Stomach (tissue), 8 donors: ENCODE measurements at regions not wholly inside any gene's neighbourhood (a gene's known extent, or its start where the extent isn't known, plus 50 kb on each side); places are given as distances from the start of the nearest gene placed in this dataset.

Experiments
- DNase-seq, 2 donors: peaks; one replicate each; pipeline versions ENCODE4 v3.0.0 to v3.0.0-alpha.2; 2013 to 2019
- H3K27ac ChIP-seq, 5 donors: fragments of 200-600 bp in 4 of 5; sonication (generic) in 4 of 5; one replicate each; pipeline ENCODE4 v1.5.1; 2013 to 2019; ENCODE audit warnings: mild to moderate bottlenecking in 1 of 5, moderate library complexity in 1 of 5
- H3K27me3 ChIP-seq, 3 donors: fragments of 200-600 bp; sonication (generic); one replicate each; pipeline ENCODE4 v1.5.1; 2017 to 2019; ENCODE audit warnings: mixed run types in 1 of 3
- H3K36me3 ChIP-seq, 4 donors: fragments of 200-600 bp; sonication (generic); 1 replicate in 3 of 4; 2 replicates in 1 of 4; pipeline ENCODE4 v1.5.1; 2016 to 2019
- H3K4me1 ChIP-seq, 4 donors: fragments of 200-600 bp; sonication (generic); one replicate each; pipeline ENCODE4 v1.5.1; 2016 to 2019
- H3K4me3 ChIP-seq, 4 donors: fragments of 200-600 bp; sonication (generic) in 3 of 4; one replicate each; pipeline ENCODE4 v1.5.1; 2016 to 2019; ENCODE audit warnings: mild to moderate bottlenecking in 1 of 4
- H3K9me3 ChIP-seq, 4 donors: fragments of 200-600 bp; sonication (generic); one replicate each; pipeline ENCODE4 v1.5.1; 2016 to 2019
- CTCF ChIP-seq, 7 experiments: fragments of 450-650 bp in 4 of 7; fragments of 200-600 bp in 3 of 7; sonication (generic) in 3 of 7; IDR thresholded peaks; one replicate each; pipeline ENCODE4 v1.5.1; 2016 to 2019; ENCODE audit warnings: antibody characterized with exemption in 7 of 7, control low read depth in 2 of 7, mild to moderate bottlenecking in 1 of 7
- EP300 ChIP-seq: sonication (generic); formaldehyde crosslinking; IDR thresholded peaks from one replicate; pipeline ENCODE4 v1.6.1; 2017; ENCODE audit warnings: antibody characterized with exemption
- POLR2A ChIP-seq, 4 donors: fragments of 450-650 bp; IDR thresholded peaks; one replicate each; pipeline ENCODE4 v1.6.1; 2016; ENCODE audit warnings: antibody characterized with exemption in 4 of 4, control low read depth in 2 of 4, mild to moderate bottlenecking in 1 of 4, moderate library complexity in 1 of 4
- POLR2AphosphoS5 ChIP-seq, 3 donors: sonication (generic); formaldehyde crosslinking; IDR thresholded peaks; one replicate each; pipeline ENCODE4 v1.6.1; 2016; ENCODE audit warnings: antibody characterized with exemption in 3 of 3
- WGBS, 5 donors: extraction: QIAGEN DNeasy Blood & Tissue Kit in 3 of 5; methylation state at CpG; one replicate each; pipeline versions ENCODE4 v1.1.5 to v1.1.7; 2013 to 2018; 5-methylcytosine and 5-hydroxymethylcytosine counted together
- intact Hi-C: fragments of 100-400 bp; cut with DNase I; formaldehyde crosslinking; loops from one replicate; pipeline ENCODE4 v1.15.1; 2023; ENCODE audit warnings: low total_unique reads
- donor health status: healthy with polysubstance abuse.
- donor health status: Bipolar disorder and iron deficiency.
- donor health status: healthy.

- H3K36me3 ChIP-seq = no peaks in the 10 kb centered on the region
- no peaks in the 10 kb centered on the region for H3K4me1 ChIP-seq
- no peak for TF ChIP-seq POLR2A (IDR thresholded peaks at IDR 0.05)
- no peak for TF ChIP-seq CTCF (IDR thresholded peaks at IDR 0.05)
- TF ChIP-seq EP300 = no peak
- TF ChIP-seq POLR2AphosphoS5 (IDR thresholded peaks at IDR 0.05) = no peak
- intact Hi-C loops = no loop called here
- 76 to 88% (median 82%) methylated on average over 11 of the region's 11 CpGs for WGBS, 5 donors
- H3K4me3 ChIP-seq = no peak overlapping the region
- H3K9me3 ChIP-seq = no peaks in the 10 kb centered on the region
- H3K27me3 ChIP-seq = no peaks in the 10 kb centered on the region
- H3K27ac ChIP-seq = no peak overlapping the region
- no peak for DNase-seq
Measured at GRCh38 chr14:97924922-97925613, 1127.9 kb downstream of the VRK1 start.

GRCh38 chr14:97930166-97930565 is 1133.0 kb downstream of the VRK1 start:
- no peaks in the 10 kb centered on the region for H3K9me3 ChIP-seq
- H3K4me3 ChIP-seq = no peak overlapping the region
- no peaks in the 10 kb centered on the region for H3K36me3 ChIP-seq
- WGBS, 5 donors = 44 to 82% (median 75%) methylated on average over 8 of the region's 8 CpGs
- no peak for TF ChIP-seq EP300
- TF ChIP-seq POLR2A (IDR thresholded peaks at IDR 0.05) = no peak
- no peak for TF ChIP-seq CTCF (IDR thresholded peaks at IDR 0.05)
- TF ChIP-seq POLR2AphosphoS5 (IDR thresholded peaks at IDR 0.05) = no peak
- intact Hi-C loops = no loop called here
- H3K27me3 ChIP-seq = no peaks in the 10 kb centered on the region
- peak in 1 of 2 donors; percentile 13 for DNase-seq
- H3K4me1 ChIP-seq = no peaks in the 10 kb centered on the region
- H3K27ac ChIP-seq = no peak overlapping the region

- H3K36me3 ChIP-seq = no peaks in the 10 kb centered on the region
- no peaks in the 10 kb centered on the region for H3K4me1 ChIP-seq
- no peak for DNase-seq
- no peaks in the 10 kb centered on the region for H3K9me3 ChIP-seq
- WGBS, 5 donors = 83 to 92% (median 88%) methylated on average over 4 of the region's 4 CpGs
- H3K27me3 ChIP-seq = no peaks in the 10 kb centered on the region
- H3K4me3 ChIP-seq = no peak overlapping the region
- no peak overlapping the region for H3K27ac ChIP-seq
- TF ChIP-seq POLR2A (IDR thresholded peaks at IDR 0.05) (no peak), EP300 (no peak), CTCF (IDR thresholded peaks at IDR 0.05) (no peak), POLR2AphosphoS5 (IDR thresholded peaks at IDR 0.05) (no peak)
- intact Hi-C loops = no loop called here
Measured at GRCh38 chr14:97931273-97931672, 1134.1 kb downstream of the VRK1 start.

- Histone ChIP-seq H3K4me3 (no peak overlapping the region), H3K27ac (no peak overlapping the region), H3K4me1 (no peaks in the 10 kb centered on the region), H3K36me3 (no peaks in the 10 kb centered on the region), H3K9me3 (no peaks in the 10 kb centered on the region), H3K27me3 (no peaks in the 10 kb centered on the region)
- WGBS, 5 donors = 48 to 98% (median 88%) methylated on average over 1 of the region's 1 CpG
- TF ChIP-seq POLR2A (IDR thresholded peaks at IDR 0.05) (no peak), POLR2AphosphoS5 (IDR thresholded peaks at IDR 0.05) (no peak), EP300 (no peak), CTCF (IDR thresholded peaks at IDR 0.05) (no peak)
- intact Hi-C loops = no loop called here
- no peak for DNase-seq
Measured at GRCh38 chr14:97942921-97943320, 1145.7 kb downstream of the VRK1 start.
